GM19035 (cell line): ENCODE measurements at regions not wholly inside any gene's neighbourhood (a gene's known extent, or its start where the extent isn't known, plus 50 kb on each side); places are given as distances from the start of the nearest gene placed in this dataset.
"Not testable (repeated sequence)": the region's sequence is repeated elsewhere in the genome, so short reads cannot be mapped to it uniquely, and the experiment has no call there.

Experiments
- ATAC-seq: cut with Tn5 transposase; IDR thresholded peaks from one replicate; pipeline ENCODE4 v1.9.1; 2021; ENCODE audit not compliant: unreplicated experiment

DNA sequence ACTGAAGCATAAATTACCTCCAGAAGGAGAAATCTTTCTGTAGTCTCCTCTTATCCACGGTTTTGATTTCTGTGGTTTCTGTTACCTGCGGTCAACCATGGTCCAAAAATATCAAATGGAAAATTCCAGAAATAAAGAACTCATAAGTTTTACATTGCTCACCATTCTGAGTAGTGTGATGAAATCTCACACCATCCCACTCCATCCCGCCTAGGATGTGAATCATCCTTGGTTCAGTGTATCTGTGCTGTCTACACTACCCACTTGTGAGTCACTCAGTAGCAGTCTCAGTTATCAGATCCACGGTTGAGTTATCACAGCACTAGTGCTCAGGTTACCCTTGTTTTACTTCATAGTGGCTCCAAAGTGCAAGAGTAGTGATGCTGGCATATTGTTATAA lies 371.2 kb downstream of the NFIB start:
- ATAC-seq = no peak

DNA sequence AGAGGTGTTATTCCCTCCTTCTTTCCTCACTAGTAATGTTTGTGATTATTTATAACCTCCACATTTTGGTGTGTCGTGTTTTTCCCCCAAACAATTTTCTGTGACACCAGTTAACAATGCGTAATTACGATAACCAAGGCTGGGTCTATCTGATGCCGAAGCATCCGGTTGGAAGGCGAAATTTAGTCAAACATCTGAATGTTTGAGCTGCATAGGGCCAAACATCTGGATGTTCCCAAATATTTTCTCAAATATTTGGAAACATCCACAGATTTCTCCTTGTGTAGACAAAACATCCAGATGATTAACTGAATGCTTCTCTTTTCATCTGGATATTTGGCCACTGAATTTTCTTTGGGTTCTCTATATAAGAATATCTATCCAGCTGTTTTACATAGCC lies 371.7 kb downstream of the NFIB start:
- no peak for ATAC-seq

DNA sequence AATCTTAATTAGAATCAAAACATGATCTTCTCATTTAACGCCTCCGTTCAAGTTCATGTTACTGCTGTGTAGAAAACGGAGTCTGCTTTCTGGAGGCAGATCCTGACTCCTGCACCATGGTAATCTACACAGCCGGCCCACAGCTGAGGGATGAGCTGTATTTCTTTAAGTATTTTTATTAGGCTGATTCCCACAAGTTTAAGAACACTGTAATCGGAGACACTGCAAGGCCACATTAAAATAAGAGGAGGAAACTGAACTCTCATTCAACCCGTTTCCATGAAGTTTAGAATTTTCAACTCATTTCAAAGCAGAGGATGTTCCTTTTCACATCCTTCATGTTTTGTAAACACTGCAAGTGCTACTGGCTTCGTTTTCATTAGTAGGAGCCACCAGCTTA lies 372.2 kb downstream of the NFIB start:
- no peak for ATAC-seq

DNA sequence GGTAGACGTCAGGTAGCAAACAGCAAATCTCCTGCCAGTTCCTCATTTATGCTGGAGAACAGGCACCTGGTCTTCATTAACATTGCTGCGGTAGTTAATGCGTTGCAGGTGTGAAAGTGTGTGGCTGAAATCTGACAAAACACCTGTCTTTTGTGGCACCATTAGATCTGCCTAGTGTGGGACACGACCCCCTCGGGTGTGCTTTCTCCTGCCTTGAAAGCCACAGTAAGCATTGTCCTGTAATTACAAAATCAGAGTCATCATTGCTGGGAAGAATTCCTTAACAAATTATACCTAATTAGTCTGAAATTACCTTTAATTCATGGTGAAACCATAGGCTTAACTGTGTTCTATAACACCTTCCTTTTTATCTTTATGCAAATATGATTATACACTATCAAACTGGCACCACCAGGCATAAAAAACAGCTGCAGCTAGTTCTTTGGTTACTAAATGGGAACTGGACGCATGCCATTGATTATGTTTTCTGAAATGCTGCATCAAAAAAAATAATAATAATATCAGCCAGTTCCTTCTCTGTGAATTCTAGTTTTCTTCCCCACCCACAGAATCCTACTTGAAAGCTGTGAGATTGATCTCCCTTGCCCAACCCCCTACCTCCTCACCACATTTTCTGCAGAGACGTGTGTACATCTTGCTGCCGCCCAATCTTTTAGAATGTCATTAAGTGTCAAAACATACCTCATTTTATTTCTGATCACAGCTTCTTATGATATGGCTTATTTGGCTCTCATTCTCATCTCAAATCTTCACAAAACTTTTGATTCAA lies 374.0 kb downstream of the NFIB start:
- no peak for ATAC-seq

DNA sequence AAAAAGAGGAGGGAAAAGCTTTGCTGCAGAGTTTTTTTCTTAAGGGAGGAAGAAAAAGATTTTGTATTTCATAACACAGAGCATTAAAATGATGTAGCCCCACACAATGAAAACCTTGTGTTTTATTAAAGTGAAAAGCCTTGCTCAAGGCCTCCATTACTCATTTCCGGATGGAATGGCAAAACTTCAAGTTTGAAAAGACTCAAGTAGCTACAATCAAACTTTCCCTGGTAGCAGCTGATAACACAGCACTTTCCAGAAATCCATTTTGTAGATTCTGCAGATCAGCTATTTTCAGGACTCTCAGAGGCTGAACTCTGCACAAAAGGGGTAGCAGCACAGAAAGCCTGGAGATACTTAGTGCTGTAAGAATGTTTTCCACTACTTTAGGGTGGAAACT lies 374.8 kb downstream of the NFIB start:
- ATAC-seq = no peak

DNA sequence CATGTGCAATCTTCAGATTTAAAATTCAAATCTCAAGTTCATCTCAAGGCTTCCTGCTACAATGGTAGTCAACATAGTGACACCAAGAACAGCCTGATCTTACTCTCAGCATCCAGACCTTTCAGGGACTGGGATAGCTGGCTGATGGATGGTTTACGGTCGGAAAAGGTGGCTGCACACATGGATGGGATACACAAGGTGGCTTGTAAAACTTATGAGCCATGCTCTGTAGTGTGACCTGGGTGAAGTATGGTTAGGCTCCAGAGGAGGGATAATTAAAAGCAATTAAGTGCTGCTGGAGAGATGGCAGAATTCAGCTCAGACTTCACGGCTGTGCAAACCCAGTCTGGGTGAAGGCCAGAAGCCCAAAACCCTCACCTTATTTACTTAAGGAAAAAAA lies 379.5 kb downstream of the NFIB start:
- no peak for ATAC-seq

DNA sequence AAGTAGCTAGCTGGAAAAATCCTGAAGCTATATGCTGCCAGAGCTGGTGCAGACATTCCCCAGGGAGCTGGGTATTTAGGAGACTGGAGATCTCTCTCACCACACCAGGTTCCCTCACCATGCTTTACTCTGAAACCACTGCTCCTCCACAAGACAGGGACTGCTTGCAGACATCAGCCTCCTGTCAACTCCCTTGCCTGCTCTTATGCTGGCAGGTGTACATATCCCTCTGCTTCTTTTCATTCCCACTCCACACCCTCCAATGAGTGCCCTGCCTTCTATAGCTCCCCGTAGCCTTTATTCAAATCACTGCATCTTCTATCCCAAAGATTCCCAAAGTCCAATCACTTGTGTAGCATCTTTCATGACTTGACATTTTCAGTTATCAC lies 380.7 kb downstream of the NFIB start:
- ATAC-seq = no peak

DNA sequence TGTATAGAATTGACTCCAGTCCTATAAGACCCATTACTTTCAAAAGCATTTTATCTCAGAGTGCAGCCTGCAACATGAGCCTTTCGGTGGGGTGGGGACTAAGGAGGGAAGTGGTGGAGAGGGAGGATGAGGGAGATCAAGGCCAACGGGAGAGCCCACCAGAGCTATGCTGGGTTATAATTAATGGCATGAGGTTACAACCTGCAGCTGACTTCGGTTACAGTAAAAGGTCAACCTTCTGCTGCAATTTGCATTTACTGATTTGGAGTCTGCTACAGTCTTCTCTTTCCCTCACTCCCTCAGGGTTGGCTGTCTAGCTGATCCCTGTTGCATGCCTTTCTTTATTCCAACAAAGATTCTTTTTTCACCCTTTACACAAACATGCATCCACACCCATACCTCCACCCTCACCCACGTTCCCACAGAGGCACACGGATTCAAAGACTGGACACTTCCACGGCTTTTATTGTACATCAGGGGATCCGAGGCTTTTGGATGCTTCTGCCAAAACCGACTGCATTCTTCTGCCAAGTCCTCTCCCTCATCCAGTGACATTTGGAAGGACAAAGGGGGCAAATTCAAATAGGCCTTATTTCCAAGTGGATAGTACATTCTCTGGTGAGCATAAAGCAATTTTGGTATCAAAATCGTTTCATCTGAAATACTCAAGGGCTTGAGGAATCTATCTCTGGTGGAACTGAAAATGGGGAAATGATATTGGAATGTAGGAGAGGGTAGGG lies 381.2 kb downstream of the NFIB start:
- no peak for ATAC-seq

DNA sequence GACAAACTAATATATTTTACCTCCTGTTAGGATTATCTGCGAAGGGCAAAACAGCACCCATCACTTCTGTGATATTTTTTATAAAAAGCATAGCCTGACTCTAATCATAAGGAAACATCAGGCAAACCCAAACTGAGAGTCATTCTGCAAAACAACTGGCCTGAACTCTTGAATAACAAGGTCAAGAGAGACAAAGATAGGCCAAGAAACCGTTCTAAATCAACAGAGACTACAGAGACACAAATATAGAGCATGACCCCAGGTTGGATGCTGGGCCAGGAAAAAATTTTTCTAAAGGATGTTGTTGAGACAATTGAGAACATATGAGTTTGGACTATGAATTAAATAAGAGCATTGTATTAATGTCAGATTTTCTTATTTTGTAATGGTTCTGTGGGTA lies 384.9 kb downstream of the NFIB start:
- no peak for ATAC-seq

DNA sequence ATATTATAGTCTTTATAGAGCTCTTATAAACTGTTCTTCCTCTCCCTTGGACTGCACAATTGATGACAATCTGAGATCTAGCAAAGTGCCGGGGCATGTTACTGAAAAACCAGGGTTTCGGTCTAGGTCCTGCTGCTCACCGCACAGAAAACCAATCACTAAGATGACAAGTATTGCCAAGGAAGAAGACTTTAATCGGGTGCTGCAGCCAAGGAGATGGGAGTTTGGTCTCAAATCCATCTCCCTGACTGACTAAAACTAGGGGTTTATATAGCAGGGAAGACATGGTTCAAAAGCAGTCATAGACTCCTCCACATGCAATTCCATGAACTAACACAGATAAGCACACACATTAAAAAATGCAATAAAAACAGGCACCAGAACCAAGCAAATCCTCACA lies 390.6 kb downstream of the NFIB start:
- ATAC-seq = no peak

DNA sequence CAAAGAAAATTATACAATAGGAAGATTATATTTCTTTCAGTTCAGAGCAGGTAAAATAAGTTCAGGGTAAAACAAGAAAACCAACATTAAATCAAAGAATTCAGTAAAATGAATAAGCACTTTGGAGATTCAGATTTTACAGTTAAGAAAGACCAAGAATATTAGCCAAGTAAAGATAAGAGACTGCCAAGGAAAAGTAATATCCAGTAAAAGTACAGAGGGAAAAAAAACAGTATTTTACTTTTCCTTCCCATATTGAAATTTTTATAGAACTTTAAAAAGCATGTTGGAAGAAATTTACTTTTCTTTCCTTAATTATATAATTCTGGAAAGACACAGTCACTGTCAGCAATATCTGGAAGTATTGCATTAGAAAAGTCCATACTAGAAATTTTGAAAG lies 393.4 kb downstream of the NFIB start:
- no peak for ATAC-seq

DNA sequence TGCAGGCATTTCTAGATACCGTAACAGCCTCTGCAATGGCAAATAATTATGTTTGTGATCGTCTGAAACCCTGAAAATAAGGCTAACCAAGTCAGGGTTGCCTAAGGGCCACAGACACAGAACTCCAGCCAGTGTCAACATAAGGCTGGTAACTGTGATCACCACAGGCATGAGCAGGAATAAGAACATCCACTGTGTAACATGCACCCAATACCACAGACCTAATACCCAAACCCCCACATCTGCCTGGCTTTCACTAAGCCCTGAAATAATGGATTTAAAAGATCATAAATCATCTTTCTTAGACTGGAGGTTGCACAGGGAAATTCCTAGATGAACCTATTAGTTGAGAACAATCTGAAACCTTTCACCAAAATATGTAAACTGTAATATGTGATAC lies 394.5 kb downstream of the NFIB start:
- no peak for ATAC-seq

DNA sequence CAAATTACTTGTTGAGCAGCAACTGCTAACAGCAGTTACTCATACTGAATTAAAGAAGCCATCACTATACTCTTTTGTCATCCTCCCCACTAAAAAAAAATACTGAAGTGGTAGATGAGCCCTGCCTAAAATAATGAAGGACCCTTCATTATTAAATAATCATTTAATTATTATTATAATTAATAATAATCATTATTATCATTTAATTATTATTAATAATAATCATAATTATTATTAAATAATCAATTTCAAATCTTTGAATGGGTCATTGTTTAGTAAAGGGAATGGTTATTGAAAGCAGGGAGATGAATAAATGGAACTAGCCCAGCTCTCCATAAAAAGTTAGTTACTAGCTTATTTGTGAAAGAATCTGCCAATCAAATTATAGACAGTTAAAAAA lies 396.4 kb downstream of the NFIB start:
- no peak for ATAC-seq

DNA sequence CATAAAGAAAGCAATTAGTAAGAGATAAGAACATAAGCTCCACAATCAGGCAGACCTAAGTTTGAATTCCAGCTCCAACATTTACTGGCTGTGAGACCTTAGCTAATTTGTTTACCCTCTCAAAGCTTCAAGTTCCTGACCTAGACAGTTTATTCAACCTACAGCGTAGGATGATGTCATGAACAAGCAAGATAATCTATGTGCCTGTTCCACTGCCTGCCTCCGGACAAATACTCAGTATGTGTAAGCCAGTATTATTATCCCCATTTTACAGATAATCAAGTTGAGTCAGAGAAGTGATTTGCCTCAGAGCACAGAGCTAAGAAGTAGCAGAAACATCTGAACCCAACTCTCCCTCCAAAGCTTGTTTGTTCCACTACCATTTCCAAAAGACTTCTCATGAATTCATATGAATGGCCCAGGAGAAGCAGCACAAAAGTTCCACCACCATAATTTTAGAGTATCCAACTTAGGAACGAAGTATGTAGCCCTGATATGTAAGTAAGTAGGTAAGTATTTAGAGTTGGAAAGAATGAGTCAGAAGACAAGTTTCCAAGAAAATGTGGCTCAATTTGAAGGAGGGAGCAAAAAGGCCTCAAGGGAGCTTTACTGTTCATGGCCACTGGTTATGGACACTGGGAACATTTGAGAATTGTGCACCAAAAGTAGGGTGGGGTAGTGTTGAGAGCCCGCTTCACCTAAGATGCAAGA lies 398.2 kb downstream of the NFIB start:
- ATAC-seq = no peak

DNA sequence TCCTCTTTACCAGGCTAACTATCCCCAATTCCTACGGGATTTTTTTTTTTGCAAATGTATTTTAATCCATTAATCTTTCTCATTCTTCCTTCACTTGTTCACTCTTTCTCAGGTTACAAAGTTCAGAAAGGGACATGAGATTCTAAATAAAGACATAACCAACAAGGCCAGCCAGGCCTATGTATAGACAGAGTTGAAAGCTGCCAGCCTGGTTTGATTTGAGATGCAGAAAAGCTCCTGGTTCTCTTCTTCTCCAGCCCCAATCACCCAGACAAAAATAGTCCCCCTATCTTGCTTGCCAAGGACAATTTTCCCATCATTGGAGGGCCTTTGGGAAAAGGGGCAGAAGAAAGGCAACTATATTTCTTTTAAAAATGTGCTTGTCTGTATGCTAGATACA lies 398.8 kb downstream of the NFIB start:
- no peak for ATAC-seq

DNA sequence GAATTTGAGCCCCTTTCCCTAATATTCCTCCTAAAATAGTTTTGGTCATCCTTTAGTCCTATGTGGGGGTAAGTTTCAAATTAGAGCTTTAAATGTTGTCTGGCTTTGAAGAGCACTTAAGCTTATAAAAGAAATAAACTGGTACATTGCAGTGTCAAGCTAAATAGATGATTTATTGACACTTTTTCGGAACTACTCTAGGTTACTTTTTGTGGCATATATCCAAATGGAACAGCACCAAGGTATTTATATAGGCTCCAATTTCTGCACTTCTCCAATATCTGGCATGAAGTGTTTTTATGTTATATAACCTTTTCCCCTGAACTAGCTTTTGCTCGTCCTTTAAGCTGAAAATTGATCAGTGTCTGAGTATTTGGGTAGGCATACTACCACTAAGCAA lies 402.5 kb downstream of the NFIB start:
- no peak for ATAC-seq

DNA sequence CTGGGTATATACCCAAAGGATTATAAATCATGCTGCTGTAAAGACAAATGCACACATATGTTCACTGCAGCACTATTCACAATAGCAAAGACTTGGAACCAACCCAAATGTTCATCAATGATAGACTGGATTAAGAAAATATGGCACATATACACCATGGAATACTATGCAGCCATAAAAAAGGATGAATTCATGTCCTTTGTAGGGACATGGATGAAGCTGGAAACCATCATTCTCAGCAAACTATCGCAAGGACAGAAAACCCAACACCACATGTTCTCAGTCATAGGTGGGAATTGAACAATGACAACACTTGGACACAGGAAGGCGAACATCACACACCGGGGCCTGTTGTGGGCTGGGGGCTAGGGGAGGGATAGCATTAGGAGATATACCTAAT lies 406.1 kb downstream of the NFIB start:
- not testable (repeated sequence) for ATAC-seq

DNA sequence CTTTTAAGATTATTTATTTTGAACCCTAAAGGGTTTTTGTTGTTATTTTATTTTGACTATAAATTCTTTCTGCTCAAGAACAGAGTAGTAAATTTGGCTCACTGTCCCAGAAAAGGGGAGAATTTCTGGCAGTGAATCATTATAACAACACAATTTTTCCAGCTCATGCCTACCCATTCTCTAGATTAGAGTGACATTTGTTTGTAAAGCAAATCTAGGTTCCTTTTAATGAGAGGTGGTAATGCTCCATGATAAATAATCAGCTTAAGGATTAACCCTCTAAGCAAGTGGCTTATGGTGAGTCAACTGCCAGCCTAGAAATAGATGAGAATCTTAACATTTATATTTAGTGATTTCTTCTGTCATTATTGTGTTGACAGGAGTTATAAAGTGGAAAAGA lies 409.2 kb downstream of the NFIB start:
- no peak for ATAC-seq

DNA sequence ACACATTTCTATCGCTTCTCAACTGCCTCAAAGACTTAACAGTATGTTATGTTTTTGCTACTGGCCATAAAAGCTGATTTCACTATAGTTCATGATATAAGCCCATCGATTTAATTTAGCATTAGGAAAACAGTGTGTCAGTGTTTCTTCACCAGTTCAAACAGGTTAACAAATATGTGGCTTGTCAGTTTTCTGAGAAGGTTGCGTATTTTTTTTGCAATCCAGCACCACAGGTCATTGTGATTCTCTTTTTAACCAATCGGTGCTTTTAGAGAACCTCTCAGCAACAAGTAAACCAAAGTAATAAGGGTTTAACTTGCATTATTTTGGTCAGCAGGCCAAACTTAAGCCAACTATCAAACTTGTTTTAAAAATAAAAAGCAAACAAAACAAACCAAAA lies 409.6 kb downstream of the NFIB start:
- ATAC-seq = no peak

DNA sequence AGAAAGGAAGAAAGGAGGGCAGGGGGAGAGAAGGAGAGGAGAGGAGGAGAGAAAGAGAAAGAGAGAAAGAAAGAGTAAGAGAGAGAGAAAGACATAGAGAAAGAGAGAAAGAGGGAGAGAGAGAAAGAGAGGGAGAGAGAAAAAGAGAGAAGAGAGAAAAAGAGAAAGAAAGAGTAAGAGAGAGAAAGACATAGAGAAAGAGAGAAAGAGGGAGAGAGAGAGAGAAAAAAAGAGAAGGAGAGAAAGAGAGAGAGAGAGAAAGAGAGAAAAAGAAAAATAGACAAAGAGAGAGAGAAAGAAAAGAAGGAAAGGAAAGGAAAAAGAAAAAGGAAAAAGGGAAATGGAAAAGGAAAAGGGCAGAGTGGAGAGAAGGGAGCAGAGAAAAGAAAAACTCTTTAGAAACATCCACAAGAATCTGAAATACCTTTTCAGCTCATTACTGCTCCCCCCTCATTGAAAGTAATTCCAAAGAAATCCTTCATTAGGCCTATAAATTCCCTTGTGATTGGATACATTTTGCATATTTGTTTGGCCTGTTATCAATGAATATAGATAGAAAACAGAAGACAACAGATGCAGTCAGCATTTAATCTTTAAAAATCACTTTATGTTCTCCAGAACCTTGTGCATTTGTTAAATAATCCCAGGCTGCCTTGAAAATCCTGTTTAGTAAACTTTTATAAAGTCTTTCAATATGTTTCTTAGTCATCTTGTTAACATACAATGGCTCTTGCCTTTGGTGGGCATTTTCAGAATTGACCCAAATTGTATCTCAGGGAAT lies 411.5 kb downstream of the NFIB start:
- ATAC-seq = no peak

DNA sequence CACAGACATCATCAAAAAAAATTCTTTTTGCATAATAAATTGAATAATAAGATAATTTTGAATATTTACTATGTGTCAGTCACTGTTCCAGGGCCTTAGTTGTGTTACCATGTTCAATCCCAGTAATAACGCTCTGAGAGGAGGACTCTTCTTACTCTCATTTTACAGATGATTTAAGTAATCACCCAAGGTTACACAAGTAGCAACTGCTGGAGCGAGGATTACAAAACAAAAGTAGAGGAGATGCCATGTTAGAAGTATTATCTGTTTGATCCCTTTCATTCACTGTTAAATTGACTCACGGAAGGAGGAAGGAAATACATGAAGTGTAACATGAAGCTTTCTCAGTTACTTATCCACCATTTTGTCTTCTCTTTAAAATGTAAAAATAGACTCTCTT lies 412.8 kb downstream of the NFIB start:
- no peak for ATAC-seq
